ENCODE measurements at regions not wholly inside any gene's neighbourhood (a gene's known extent, or its start where the extent isn't known, plus 50 kb on each side); places are given as distances from the start of the nearest gene placed in this dataset.
"Not testable (repeated sequence)": the region's sequence is repeated elsewhere in the genome, so short reads cannot be mapped to it uniquely, and the experiment has no call there.

DNA sequence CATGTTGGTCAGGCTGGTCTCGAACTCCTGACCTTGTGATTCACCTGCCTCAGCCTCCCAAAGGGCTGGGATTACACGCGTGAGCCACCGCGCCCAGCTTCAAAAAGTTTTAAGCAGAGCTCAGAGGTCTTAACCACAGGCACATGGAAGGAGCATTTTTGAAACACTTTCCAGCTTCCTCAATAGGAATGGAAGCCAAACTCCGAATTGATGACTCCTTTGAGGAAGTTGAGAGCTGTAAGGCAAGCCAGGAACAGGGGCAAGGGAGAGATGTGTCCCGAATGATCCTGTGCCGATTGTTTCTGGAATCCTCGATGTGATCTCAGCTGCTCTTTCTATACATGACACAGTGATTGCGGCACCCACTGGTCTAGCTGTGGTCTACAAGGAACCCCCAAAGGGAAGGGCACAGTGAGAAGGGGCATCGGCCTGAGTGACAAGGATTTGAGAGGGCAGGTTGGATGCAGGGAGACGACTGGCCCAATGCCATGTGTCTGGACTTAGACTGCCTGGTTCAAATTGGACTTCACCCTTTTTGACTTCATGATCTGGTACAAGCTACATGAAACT is 116.2 kb downstream of the ADRA2C start:
- DNase-seq = not testable (repeated sequence)

DNA sequence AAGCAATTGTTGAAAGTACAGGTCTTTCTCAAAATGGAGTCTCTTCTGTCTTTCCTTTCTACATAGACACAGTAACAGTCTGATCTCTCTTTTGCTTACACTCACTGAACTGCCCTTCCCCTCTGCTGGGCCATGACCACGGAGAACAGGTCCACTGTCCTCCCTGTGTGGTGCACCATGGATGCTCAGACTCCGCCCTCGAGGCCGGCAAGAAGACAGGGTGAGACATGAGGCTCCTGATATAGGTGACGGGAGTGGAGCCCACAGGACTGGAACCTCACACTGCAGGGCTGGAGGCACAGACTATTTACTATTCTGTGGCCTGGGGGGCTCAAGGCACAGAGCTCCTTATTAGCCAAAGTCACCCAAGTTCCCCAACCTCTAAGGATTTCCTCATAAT is 118.1 kb downstream of the ADRA2C start:
- DNase-seq = not testable (repeated sequence)

DNA sequence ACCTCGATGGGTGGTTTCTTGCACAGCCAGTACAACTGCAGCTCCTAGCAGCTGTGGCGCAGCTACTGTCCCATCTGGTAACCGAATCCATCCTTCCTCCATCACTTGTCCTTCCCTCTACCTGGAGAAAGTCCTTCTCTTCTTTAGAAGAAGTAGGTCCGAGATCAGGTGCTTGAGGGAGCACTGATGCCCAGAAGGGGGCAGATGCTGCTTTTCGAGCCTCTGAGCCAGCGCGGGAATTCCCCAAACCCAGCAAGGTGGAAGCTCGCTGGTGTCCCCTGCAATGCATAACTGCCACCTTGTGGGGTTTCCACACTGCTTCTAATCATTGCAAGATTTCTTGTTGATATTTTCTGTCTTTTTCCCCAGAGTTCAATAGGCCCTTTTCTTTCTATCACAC is 127.4 kb downstream of the ADRA2C start:
- not testable (repeated sequence) for DNase-seq

DNA sequence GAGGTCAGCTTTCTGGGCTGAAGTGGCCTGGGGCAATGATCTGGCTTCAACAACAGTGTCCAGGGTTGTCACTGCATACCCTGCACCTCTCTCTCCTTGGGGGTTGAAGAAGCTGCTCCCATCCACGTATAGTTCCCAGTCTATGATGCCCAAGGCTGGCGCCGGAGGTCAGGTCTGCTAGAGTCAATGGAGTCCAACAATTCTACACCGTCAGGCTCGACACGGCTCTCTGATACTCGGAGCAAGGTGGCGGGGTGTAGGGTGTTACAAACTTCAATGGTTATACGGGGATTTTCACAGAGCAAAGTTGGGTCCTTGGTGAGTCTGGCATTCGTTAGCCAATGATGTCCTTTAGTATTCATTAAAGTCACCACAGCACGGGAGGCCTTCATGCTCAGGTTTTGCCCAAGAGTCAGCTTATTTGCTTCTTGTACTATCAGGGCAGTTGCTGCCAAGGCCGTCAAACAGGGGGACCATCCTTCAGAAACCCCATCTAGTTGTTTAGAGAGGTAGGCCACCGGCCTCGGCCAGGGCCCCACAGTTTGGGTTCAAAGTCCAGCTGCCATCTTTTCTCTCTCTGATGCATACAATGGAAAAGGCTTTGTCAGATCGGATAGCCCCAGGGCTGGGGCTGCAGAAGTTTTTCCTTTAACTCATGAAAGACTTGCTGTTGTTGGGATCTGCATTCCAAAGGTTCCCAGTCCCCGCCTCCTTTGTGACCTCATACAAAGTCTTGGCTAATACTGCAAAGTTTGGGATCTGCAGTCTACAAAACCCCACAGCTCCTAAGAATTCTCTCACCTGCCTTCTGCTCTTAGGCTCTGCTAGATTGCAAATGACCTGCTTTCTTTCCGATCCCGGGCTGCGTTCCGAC is 128.1 kb downstream of the ADRA2C start:
- DNase-seq = not testable (repeated sequence)

DNA sequence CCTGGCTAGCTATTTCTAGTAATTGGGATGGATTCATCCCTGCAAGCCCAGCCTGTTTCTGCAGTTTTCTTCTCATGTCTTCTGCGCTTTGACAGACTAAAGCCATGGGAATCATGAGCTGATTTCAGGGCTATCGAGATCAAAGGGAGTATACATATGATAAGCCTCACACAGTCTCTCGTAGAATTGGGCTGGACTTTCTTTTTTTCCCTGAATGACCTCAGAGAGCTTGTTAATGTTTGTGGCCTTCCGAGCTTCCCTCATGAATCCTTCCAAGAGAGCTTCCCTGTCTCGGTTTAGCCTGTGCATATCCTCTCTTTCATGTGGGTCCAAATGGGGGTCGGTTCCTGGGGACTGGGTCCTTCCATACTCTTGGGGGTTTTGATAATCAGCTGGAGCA is 130.3 kb downstream of the ADRA2C start:
- DNase-seq = no peak

DNA sequence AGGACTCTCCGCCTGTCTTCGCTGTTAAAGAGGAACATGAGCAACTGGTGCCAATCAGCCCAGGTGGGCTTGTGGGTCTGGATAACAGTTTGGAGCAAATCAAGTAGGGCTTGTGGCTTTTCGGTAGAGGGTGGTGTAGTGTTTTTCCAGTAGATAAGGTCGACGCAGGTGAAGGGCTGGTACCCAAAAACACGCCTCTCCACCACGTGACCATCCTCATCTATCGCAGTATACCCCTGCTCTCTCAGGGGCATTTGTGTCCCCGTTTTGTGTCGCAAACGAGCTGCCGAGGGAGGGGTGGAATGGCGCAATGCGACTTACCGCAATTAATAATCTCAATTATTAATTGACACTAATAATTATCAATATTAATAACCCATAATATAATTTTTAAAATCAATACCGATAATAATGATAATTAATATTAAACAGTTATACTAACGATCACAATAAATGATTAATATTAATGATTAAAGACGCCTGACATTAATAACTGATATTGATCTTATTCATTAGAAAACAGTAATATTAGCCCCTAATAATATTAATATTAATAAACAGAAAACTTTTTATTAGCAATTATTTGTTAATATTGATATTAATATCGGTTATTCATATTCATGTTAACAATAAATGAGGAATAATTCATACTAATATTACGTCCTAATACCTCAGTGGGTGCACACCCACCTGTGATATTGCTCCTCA is 130.8 kb downstream of the ADRA2C start:
- not testable (repeated sequence) for DNase-seq

DNA sequence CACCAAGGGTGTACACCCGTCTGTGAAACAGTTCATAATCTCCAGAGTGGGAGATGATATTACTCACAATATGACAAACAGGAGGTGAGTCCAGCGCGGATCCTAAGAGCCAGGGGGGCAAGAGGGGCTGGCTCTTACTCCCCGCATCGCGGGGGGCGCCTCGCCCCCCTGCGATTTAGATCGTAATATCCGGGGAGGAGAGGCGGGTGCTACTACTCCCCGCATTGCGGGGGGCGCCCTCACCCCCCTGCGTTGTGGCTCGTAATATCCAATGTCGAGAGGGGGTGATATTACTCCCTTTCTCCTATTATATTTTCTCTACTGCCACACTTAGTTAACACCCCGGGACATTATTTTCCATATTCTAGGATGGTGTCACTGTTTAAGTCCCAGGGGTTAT is 131.9 kb downstream of the ADRA2C start:
- DNase-seq = no peak

DNA sequence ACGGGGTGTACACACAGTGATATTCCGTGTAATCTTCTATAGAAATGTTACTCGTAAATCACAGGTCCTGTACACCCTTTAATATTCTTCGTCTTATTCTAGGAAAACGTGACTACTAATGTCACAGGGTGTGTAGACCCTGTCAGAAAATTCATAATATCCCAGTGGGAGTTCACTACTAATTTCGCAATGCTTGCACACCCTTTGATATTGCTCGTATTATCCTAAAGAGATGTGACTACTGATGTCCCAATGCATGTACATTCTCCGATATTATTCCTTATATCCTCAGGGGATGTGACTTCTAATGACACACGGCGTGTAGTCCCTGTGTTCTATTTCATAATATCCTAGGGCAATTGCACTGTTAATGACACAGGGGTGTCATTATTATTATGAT is 132.7 kb downstream of the ADRA2C start:
- not testable (repeated sequence) for DNase-seq

DNA sequence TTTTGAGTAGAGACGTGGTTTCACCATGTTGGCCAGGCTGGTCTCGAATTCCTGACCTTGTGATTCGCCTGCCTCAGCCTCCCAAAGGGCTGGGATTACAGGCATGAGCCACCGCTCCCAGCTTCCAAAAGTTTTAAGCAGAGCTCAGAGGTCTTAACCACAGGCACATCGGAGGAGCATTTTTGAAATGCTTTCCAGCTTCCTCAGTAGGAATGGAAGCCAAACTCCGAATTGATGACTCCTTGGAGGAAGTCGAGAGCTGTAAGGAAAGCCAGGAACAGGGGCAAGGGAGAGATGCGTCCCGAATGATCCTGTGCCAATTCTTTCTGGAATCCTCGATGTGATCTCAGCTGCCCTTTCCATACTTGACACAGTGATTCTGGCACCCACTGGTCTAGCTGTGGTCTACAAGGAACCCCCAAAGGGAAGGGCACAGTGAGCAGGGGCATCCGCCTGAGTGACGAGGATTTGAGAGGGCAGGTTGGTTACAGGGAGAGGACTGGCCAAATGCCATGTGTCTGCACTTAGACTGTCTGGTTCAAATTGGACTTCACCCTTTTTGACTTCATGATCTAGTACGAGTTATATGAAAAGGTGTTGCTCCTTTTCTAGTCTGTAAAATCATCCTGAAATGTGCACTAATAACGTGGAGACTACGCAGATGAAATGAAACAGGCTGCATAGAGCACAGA is 138.2 kb downstream of the ADRA2C start:
- DNase-seq = not testable (repeated sequence)

DNA sequence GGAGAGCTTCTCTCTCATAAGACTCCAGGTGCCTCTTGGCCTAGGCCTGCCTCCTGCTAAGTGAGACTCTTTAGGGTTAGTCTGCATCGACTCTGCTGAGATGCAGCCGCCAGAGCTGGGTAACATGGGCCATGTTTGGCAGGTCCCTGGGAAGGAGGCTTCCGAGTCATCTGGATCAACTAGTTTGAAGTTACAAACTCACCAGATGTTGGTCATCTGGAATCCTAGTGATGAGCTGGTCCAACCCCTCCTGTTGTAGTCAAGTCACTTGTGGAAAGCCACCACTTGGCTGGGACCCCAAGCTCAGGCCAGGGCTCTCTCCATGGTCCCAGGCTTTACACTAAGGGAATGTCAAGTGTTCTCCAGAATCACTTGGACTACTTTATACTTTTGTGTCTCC is 143.4 kb downstream of the ADRA2C start:
- DNase-seq = not testable (repeated sequence)

DNA sequence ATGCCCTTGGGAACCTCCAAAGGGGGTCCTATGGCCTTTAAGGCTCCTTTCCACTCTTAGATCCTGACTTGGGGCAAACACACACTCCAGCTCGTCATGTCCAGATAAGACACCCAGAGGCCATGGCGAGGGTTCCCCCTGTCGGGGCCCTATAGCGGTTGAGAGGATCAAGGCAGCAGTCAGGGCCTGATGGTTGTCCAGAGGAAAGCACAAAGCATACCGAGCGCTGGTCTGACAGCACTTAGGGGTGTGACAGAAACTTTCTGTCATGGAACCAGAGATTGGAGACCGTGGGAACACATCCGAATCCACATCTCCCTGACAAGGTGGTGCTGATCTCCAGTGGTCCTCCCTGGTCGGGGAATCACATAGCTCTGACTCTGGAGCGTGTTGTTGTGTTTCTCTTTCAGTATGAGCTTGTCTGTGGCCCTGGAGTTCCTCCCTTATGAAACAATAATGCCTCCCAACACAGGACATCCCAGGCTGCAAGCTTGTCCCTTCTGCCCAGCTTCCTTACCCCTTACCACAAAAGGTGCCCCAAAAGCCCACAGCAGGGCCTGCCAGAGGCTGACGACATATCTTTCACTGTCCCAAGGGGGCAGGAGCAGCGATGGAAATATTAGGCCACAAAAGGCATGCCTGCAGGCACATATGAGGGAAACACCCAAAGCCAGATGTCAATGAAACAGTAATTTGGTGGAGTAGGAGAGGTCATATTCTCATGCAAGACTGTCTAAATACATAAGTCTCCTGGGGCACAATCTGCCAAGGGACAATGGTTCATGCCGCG is 144.2 kb downstream of the ADRA2C start:
- not testable (repeated sequence) for DNase-seq

DNA sequence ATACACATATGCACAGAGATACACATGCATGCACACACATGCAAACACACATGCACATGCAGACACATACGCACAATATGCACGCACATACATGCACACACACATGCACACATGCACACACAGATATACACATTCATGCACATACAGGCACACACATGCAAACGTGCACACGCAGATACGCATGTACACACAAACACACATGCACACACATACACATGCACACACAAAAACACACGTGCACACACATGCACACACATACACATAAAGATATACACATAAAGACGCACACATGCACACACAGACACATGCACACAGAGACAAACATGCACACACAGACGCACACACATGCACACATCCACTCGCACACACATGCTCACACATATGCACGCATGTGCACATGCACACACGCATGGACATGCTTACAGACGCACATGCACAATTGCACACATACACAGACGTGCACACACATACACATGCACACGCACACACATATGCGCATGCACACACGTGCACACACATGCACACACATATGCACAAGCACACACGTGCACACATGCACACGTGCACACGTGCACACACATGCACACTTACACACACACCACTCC is 145.2 kb downstream of the ADRA2C start:
- DNase-seq = no peak

DNA sequence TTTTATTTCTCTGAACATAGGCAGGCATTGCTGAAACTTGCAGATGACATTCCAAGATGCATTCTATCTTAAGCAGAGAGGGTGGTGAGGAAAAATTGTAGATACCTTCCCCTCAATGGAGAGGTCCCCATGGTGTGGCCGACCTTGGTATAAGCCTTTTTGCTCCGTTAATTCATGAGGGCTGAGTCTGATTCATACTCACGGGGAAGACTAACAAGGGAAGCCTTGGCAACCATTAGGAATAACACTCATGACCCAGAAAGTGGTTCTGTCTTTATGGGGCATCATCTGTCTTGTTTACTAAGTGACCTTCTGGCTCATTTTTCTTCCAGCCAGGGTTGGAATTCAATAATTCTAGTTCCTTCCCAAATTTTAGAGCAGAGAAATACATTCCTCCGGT is 148.3 kb downstream of the ADRA2C start:
- DNase-seq = not testable (repeated sequence)

DNA sequence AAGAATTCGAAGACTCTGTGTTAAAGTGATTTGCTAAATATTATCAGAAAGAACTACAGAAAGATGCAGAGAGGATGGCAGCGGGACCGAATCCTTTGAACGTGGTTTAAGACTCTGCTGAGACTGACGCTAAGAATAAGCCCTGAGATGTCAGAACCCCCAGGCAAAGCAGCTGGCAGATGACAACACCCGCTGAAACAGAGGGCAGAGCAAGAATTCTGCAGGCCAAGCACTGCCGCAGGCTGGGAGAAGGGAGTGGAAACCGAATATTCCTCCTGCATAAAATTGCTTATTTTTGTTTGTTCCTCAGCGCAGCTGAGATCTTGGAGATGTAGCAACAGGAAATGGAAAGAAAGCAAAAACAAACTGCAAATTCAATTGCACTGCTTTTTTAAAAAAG is 153.3 kb downstream of the ADRA2C start:
- DNase-seq = not testable (repeated sequence)

DNA sequence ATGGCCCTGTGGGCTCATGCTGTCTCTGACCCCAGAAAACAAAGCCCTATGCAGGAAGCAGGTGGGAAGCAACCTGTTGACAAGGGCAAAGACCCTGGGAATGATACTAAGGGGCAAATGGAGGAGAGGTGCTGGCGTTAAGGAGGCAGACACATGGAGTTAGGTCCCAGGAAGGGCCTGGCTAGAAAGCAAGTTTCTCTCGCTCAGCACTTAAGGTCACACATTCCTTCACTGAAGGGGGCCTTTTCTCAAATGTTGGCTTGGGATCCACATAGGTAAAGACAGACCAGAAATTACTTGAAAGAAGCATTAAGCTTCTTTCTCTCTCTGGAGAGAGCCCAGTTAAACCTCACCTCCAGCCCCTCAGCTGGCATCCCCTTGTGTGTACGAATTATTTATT is 155.7 kb downstream of the ADRA2C start:
- DNase-seq = not testable (repeated sequence)

DNA sequence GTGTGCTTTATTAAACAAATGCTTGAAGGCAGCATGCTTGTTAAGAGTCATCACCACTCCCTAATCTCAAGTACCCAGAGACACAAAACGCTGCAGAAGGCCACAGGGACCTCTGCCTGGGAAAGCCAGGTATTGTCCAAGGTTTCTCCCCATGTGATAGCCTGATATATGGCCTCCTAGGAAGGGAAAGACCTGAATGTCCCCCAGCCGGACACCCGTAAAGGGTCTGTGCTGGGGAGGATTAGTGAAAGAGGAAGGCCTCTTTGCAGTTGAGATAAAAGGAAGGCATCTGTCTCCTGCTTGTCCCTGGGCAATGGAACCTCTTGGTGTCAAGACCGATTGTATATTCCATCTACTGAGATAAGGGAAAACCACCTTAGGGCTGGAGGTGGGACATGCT is 159.7 kb downstream of the ADRA2C start:
- DNase-seq = not testable (repeated sequence)

DNA sequence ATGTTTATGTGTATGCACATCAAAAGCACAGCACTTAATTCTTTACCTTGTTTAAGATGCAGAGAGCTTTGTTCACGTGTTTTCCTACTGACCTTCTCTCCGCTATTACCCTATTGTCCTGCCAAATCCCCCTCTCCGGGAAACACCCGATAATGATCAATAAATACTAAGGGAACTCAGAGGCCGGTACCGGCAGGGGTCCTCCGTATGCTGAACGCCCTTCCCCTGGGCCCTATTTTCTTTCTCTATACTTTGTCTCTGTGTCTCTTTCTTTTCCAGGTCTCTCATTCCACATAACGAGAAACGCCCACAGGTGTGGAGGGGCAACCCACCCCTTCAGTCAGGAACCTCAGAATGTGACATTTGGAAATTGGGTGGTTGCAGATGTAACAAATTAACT is 160.1 kb downstream of the ADRA2C start:
- DNase-seq = not testable (repeated sequence)

DNA sequence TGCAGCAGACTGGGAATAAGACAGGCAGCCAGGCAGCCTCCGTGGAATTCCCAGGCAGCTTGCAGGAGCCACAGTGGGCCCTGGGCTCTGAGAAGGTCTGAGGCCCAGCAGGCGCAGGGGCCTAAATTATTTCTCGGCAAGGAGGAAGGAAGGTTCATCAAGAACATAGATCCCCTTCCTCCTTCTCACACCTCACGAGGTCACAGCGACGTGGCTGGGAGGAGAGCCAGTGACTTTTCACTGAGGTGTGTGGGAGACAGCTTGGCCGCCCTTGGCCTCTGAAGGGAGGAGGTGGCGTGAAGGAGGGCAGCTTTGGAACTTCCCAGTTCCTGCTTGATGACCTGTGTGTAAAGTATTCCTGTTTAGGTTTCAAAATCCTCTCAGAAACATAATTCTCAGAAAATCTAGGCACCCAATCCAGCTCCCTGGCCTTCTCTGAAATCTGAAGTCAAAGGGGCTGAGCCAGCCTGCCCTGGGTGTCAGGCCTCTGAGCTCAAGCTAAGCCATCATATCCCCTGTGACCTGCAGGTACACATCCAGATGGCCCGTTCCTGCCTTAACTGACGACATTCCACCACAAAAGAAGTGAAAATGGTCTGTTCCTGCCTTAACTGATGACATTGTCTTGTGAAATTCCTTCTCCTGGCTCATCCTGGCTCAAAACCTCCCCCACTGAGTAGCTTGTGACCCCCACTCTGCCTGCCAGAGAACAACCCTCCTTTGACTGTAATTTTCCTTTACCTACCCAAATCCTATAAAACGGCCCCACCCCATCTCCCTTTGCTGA is 161.0 kb downstream of the ADRA2C start:
- not testable (repeated sequence) for DNase-seq

DNA sequence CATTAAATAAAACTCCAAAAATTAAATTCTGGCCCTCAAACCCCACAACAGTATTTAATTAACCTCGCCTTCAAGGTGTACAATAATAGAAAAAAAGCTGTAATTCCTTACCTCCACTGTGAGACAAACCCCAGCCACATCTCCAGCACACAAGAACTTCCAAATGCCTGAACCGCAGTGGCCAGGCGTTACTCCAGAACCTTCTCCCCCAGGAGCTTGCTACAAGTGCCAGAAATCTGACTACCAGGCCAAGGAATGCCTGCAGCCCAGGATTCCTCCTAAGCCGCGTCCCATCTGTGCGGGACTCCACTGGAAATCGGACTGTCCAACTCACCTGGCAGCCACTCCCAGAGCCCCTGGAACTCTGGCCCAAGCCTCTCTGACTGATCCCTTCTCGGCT is 163.2 kb downstream of the ADRA2C start:
- not testable (repeated sequence) for DNase-seq

DNA sequence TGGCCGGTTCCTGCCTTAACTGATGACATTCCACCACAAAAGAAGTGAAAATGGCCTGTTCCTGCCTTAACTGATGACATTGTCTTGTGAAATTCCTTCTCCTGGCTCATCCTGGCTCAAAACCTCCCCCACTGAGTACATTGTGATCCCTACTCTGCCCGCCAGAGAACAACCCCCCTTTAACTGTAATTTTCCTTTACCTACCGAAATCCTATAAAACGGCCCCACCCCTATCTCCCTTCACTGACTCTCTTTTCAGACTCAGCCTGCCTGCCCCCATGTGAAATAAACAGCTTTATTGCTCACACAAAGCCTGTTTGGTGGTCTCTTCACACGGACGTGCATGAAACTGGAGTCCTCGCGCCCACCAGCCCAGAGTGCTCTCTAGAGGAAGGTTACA is 166.5 kb downstream of the ADRA2C start:
- not testable (repeated sequence) for DNase-seq

DNA sequence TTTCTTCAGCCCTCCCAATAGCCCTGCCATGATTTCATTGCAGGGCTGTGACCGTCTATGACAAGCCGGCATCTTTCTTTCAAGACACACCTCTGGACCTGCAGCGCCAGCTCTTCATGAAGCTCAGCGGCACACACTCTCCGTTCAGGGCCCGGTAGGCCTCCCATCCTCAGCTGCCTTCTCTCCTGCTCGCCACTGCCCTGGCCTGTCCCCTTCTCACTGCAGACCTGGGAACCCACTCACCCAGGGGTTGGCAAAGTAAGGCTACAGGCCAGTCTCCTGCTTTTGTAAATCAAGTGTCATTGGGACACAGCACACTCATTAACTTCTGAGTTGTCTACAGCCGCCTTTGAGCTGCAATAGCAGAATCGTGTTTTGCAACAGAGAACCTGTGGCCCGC is 169.2 kb downstream of the ADRA2C start:
- not testable (repeated sequence) for DNase-seq

Measured in NCI-H1694 (cell line).